RWPE2 (cell line): ENCODE measurements at regions not wholly inside any gene's neighbourhood (a gene's known extent, or its start where the extent isn't known, plus 50 kb on each side); places are given as distances from the start of the nearest gene placed in this dataset.

ENCODE experiments used
- ATAC-seq: fragments of 200-7000 bp; cut with Tn5 transposase; 3 replicates; pipeline ENCODE4 v1.9.1; 2021; ENCODE audit warnings: low read depth
- DNase-seq: peaks from one replicate; pipeline ENCODE4 v3.0.0-alpha.2; 2020; ENCODE audit warnings: low spot score
- H3K27ac ChIP-seq: fragments of 450-650 bp; 2 replicates; pipeline ENCODE4 v1.5.1; 2017; ENCODE audit warnings: mild to moderate bottlenecking; ENCODE audit not compliant: poor library complexity, severe bottlenecking
- H3K27me3 ChIP-seq: fragments of 250-450 bp; sonication (Bioruptor Pico); 2 replicates; pipeline ENCODE4 v1.5.1; 2021; ENCODE audit warnings: mild to moderate bottlenecking, moderate library complexity; ENCODE audit not compliant: insufficient read depth, poor library complexity, severe bottlenecking
- H3K36me3 ChIP-seq: fragments of 250-450 bp; sonication (Bioruptor Pico); 2 replicates; pipeline ENCODE4 v1.5.1; 2020; ENCODE audit warnings: low read depth, mild to moderate bottlenecking, moderate library complexity
- H3K4me1 ChIP-seq: fragments of 250-450 bp; sonication (Bioruptor Pico); 2 replicates; pipeline ENCODE4 v1.5.1; 2021; ENCODE audit warnings: mild to moderate bottlenecking, moderate library complexity; ENCODE audit not compliant: insufficient read depth, poor library complexity, severe bottlenecking
- H3K4me3 ChIP-seq: fragments of 250-450 bp; sonication (Bioruptor Pico); 2 replicates; pipeline ENCODE4 v1.5.1; 2021; ENCODE audit warnings: mild to moderate bottlenecking, moderate library complexity; ENCODE audit not compliant: severe bottlenecking
- H3K9me3 ChIP-seq: fragments of 250-450 bp; sonication (Bioruptor Pico); 2 replicates; pipeline ENCODE4 v1.5.1; 2021; ENCODE audit warnings: mild to moderate bottlenecking, moderate library complexity; ENCODE audit not compliant: severe bottlenecking
- CTCF ChIP-seq: fragments of 450-650 bp; IDR thresholded peaks from one replicate; pipeline ENCODE4 v1.5.1; 2017; ENCODE audit warnings: mild to moderate bottlenecking, moderate library complexity; ENCODE audit not compliant: poor library complexity, severe bottlenecking

GRCh38 chr3:21979706-21980105 lies 228.7 kb upstream of the ZNF385D start:
- Histone ChIP-seq H3K36me3 (no peaks in the 10 kb centered on the region), H3K9me3 (no peaks in the 10 kb centered on the region), H3K4me1 (no peaks in the 10 kb centered on the region), H3K27me3 (no peaks in the 10 kb centered on the region), H3K27ac (peak overlapping the region; percentile 18), H3K4me3 (no peak overlapping the region)
- ATAC-seq (peak; percentile 98), DNase-seq (no peak)
- TF ChIP-seq CTCF = no peak

- Histone ChIP-seq H3K36me3 (no peaks in the 10 kb centered on the region), H3K27me3 (no peaks in the 10 kb centered on the region), H3K4me3 (no peak overlapping the region), H3K27ac (no peak overlapping the region), H3K4me1 (no peaks in the 10 kb centered on the region), H3K9me3 (no peaks in the 10 kb centered on the region)
- no peak for TF ChIP-seq CTCF
- no peak for DNase-seq
- ATAC-seq = no peak
Measured at GRCh38 chr3:21989341-21990042, 238.5 kb upstream of the ZNF385D start.

DNA sequence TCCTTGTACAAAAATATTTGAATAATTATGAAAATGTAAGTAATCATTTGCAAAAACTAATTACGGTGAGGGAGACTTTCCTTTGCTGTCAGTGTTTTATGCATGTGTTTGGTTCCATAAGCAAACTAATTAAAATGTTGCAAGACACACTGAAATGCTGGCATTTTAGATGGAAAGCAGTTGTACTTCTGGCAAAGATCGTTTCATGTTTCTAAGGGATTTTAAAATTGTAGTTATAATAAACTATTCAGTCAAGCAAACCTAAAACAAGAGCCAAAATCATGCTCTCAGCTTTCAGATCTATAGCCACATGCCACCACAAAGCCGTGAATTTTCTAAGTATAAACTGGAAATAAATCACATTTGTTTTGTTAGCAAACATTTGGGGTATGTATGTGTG lies 240.1 kb upstream of the ZNF385D start:
- DNase-seq (no peak), ATAC-seq (no peak)
- Histone ChIP-seq H3K36me3 (no peaks in the 10 kb centered on the region), H3K4me1 (no peaks in the 10 kb centered on the region), H3K27me3 (no peaks in the 10 kb centered on the region), H3K9me3 (no peaks in the 10 kb centered on the region), H3K4me3 (no peak overlapping the region), H3K27ac (no peak overlapping the region)
- TF ChIP-seq CTCF = no peak

DNA sequence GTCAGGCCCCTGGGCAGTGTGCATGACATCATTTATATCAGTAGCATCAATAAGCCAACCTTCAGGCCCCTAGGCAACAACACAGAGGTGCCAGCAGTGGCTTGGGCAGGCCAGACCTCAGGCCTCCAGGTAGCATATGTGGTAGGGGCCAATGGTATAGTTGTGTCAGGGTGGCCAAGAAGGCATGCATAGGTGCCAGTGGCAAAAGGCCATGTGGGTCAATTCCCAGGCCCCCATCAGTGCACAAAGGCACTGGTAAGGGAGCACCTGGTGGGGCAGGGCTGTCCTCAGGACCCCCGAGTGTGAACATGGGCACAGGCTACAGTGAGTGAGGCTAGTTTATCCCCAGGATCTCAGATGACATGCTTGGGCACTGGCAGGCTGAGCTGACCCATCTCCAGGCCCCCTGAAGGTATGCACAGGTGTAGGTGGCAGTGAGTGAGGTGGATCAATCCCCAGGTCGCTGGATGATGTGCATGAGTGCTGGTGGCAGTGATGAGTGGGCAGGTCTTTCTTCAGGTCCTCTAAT lies 244.1 kb upstream of the ZNF385D start:
- Histone ChIP-seq H3K27me3 (no peaks in the 10 kb centered on the region), H3K4me1 (no peaks in the 10 kb centered on the region), H3K36me3 (no peaks in the 10 kb centered on the region), H3K4me3 (no peak overlapping the region), H3K9me3 (no peaks in the 10 kb centered on the region), H3K27ac (no peak overlapping the region)
- no peak for ATAC-seq
- no peak for TF ChIP-seq CTCF
- DNase-seq = no peak

DNA sequence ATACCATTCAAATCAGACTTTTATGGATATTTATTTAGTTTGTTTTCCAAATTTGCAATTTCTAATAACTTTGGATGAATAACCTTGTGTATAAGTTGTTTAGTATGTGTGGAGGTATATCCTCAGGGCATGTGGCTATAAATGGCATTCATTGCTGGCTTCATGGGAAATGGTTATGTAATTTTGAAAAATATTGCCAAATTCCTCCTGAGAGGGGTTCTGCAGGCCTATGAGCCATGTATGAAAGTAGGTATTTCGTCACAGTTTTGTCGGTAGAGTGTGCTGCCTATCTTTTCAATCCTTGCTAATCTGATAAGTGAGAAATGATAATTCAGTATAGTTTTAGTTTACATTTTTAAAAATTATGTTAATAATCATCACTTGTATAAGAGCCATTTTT lies 256.4 kb upstream of the ZNF385D start:
- H3K4me3 ChIP-seq = no peak overlapping the region
- no peaks in the 10 kb centered on the region for H3K36me3 ChIP-seq
- ATAC-seq (peak; percentile 67), DNase-seq (no peak)
- no peak for TF ChIP-seq CTCF
- no peaks in the 10 kb centered on the region for H3K27me3 ChIP-seq
- no peak overlapping the region for H3K27ac ChIP-seq
- H3K9me3 ChIP-seq = peaks cover 2% of the 10 kb centered on the region
- H3K4me1 ChIP-seq = no peaks in the 10 kb centered on the region
